CD4-positive, alpha-beta T cell treated with Interleukin-2 at 100 ng/mL for 4 hours (primary cell): ENCODE measurements at regions not wholly inside any gene's neighbourhood (a gene's known extent, or its start where the extent isn't known, plus 50 kb on each side); places are given as distances from the start of the nearest gene placed in this dataset.
A peak's percentile ranks its signal among the peaks of the same experiment; 100 is the strongest.

ENCODE experiments used
- DNase-seq: peaks from one replicate; pipeline ENCODE4 v3.0.0-alpha.2; 2020; ENCODE audit warnings: low spot score

DNA sequence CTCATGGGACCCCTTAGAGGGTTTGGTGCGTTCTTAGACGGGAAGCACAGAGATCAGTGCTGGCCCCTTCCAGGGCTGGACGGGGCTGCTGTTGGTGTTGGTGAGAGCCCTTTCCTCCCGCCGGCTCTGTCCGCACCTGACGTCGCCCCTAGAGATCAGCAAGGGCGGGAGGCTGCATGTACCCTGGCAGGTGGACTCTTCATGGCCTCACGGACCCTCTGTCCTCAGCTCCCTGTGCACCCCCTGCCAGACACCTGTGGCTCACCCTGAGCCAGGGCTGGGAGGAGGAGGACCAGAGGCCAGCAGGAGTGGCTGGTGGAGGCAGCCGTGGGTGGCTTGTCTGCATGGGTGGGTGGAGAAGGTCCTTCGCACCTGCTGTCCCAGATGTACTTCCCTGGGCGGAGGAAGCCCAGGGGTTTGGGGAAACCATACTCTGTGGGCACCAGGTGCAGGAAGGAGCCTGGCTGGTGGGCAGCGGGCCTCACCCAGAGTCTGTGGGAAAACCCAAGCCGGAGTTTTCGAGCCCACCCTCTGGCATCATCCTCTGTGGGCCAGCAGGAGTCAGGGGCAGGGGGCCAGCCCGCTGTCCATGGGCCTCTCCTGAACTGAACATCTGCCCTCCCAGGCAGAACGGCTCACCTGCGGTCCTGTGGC lies 348.6 kb downstream of the SEC14L1 start:
- no peak for DNase-seq

DNA sequence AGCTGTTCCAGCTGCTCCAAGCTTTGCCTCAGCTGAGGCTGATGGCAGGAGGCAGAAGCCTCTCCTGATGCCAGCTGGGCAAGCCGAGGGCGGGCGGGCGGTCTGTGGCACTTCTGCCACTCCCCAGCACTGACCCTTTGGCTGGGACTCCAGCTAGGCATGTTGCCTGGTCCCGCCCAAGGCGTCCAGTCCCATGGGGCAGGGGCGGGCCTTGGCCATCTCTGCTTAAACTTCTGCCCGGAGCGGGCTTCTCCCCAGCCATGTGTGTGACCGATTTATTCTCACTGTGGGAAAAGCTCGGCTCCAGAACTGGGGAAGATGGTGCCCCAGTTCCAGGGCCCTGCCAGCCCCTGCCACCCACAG lies 349.1 kb downstream of the SEC14L1 start:
- DNase-seq = no peak

DNA sequence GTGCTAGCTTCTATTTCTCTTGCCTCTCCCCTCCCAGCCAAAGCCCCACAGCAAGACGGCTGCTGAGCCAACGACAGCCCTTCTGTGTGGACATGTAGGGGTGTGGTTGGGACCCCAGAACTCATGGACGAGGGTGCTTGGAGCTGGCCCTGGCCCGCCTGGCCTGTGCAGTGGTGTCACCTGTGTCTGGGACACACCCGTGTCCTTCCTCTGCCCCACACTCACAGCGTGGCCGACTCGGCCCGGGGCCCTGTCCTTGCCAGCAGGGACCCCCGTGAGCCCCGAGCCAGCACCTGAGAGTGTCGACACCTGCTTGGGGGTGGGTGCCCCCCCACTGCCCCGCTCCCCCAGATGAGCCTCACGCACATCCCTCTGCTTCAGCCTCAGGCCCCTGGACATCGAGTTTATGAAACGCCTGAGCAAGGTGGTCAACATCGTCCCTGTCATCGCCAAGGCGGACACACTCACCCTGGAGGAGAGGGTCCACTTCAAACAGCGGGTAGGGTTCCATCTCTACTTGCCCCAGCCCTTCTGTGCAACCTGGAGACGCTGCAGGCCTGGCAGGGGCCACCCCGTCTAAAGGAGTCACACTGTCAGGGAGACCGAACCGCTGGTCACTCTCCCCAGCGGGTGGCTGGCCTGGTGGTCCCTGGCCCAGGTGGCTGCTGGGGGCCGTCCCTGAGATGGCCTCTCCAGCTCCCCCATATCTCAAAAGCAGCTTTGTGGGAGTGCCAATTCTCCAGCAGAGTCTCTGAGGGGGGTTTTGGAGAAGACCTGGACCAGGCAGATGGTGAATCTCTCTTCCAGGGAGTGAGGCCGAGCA lies 349.8 kb downstream of the SEC14L1 start:
- no peak for DNase-seq

- no peak for DNase-seq
Measured at GRCh38 chr17:77491921-77492445, 351.2 kb downstream of the SEC14L1 start.

DNA sequence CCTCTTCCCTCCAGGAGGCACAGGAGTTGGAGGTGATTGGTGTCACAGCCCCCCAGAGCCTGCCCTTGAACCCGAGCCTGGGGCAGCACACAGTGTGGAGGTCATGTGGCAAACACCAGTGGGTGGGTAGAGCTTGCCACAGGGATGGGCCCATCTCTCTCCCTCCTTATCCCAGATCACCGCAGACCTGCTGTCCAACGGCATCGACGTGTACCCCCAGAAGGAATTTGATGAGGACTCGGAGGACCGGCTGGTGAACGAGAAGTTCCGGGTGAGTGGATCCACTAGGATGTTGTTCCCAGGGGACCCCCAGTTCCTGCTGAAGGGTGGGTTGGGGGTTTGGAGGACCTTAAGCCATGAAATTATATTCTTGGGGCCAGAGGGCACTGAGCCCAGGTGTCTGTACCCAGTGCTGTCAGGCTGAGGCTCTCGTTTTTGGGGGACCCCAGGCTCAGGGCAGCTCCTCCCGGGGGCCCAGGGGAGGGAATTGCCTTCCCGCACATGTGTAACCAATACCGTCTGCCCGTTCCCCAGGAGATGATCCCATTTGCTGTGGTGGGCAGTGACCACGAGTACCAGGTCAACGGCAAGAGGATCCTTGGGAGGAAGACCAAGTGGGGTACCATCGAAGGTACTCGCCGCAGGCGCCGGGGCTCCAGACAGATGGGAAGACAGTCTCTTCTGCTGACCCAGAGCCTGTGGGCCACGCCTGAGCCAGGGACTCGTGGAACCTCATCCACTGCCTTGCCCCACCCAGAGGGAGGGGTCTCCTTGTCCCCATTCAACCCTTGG lies 351.9 kb downstream of the SEC14L1 start:
- DNase-seq = no peak

GRCh38 chr17:77493238-77493820 lies 352.6 kb downstream of the SEC14L1 start:
- DNase-seq = no peak

- DNase-seq = no peak
Measured at GRCh38 chr17:77493901-77494663, 353.3 kb downstream of the SEC14L1 start.

- peak; percentile 80 for DNase-seq
Measured at GRCh38 chr17:77494664-77495435, 354.1 kb downstream of the SEC14L1 start.

DNA sequence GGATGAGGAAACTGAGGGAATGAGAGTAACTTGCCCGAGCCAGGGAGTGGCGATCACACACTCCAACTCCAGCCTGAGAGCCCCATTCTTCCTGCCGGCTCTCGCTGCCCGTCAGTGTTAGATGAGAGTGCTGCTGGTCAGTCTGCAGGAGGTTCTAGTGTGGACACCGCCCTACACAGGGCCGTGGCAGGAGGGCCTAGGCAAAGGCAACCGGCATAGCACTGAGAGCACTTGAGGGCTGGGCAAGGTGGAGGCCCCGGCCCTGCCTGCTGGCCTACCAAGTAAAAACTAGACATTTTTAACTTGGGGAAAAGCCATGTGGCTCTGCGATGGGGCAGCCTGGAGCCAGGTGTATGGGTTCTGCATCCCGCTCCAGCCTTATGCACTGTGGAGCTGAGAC lies 354.8 kb downstream of the SEC14L1 start:
- DNase-seq = no peak

DNA sequence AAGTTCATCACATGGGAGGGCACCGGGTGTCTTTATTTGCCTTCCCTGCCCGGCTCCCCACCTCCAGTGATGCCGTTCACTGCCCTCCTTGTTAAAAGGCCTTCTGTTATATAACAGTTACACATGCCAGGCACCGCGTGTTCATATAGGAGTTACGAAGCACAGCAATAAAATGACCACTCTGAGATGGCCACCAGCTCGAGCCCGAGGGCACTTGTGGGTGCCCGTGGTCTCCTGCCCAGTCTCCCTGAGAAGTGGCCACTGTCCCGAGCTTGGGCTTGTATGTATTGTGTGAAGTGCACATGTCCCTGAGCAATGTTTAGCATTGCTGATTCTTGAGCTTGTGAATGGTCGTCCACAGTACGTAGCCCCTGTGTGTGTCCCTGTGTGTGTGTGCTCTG lies 355.6 kb downstream of the SEC14L1 start:
- no peak for DNase-seq

GRCh38 chr17:77496831-77497577 lies 356.2 kb downstream of the SEC14L1 start:
- DNase-seq = no peak

DNA sequence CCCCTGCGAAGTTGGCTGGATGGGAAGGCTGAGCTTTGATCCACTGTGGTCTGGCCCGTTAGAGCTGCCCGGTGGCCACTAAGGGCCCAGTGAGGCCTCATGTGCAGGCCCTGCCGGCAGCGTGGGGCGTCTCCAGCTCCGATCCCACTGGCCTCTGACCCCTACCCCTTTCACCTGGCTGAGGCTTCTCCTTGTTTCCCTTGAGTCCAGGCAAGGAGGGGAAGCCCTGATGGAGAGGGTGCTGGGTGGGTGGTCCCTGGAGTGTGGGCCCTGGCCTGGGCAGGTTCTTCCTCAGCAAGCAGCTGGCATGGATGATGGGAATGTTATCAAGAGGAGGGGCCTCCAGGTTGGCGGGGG lies 356.8 kb downstream of the SEC14L1 start:
- no peak for DNase-seq

DNA sequence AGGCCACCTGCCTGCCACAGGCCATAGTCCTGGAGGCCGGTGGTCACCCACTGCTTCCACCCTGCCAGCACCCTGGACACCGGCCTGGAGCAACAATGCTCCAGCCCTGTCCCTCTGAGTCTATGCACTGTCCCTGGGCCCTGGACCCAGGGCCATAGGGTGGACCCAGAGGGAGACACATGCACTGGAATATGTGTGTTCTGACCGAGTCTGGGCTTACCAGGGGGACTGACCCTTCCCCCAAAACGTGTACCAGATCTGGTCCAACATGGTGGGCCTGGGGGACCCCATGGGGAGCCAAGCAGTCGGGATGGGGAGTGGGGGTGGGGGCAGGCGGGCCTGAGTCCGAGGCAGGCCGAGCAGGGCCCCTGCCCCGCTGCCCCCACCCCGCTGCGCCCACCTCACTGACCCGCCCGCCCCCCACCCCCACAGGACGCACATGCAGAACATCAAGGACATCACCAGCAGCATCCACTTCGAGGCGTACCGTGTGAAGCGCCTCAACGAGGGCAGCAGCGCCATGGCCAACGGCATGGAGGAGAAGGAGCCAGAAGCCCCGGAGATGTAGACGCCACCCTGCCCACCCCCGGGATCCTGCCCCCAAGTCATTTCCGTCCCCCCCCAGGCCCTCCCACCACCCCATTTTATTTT lies 357.4 kb downstream of the SEC14L1 start:
- DNase-seq = no peak

DNA sequence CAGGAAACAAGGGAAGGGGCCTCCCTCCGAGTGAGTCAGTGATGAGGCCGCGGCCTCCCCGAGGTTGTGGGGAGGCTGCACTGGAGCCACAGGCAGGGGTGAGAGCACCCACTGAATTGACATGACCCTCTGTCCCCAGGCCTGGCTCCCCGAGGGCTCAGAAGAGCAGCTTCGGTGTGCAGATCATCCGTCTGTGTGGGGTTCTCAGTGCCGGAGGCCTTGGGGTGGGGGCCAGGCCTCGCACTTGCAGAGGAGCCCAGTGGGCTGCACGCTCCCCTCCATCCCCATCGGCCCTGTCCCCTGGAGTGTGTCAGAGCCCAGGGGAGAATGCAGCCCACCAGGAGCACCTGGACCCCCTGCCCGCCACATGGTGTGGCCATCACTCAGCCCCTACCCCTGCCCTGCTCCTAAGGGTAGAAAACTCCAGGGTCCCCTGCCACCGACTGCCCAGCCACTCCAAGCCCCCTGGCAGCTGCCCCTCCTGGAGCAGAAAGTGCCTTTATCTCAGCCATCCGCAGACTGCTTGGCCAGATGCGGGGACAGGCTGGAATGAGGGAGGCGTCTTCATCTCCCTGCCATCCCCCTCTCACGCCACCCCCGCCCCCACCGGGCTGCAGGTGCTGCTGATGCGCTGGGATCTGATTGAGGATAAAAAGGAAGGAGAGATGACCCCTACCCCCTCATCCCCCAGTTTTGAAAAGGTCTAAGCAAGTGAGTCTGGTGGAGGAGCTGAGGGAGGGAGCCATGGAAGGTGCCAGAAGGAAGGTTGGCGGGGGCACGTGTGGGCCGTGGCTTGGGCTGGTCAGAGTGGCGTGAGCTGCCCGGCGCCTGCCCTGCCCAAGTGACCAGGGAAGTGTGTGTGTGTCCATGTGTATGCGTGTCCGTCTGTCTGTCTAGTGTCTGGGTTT lies 358.3 kb downstream of the SEC14L1 start:
- no peak for DNase-seq

GRCh38 chr17:77499699-77500435 lies 359.1 kb downstream of the SEC14L1 start:
- no peak for DNase-seq

DNA sequence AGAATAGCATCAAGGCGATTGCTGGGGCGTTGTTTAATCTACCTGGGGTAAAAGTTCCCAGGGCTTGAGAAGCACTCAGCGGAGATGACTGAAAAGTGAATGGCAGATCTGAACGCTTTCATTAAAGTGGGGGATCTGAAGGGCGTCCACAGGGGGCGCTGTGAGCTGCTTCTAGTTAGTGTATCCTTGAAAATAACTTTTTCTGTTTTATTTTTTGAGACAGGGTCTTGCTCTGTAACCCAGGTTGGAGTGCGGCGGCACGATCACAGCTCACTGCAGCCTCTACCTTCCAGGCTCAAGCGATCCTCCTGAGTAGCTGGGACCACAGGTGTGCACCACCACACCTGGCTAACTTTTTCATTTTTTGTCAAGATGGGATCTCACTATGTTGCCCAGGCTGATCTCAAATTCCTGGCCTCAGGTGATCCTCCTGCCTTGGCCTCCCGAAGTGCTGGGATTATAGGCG lies 360.4 kb downstream of the SEC14L1 start:
- DNase-seq = peak; percentile 22

- no peak for DNase-seq
Measured at GRCh38 chr17:77501751-77502625, 361.2 kb downstream of the SEC14L1 start.
